GM12878 (cell line): ENCODE measurements at regions not wholly inside any gene's neighbourhood (a gene's known extent, or its start where the extent isn't known, plus 50 kb on each side); places are given as distances from the start of the nearest gene placed in this dataset.

Experiments
- ATAC-seq: fragments of 200-7000 bp; cut with Tn5 transposase; 3 replicates; pipeline ENCODE4 v1.9.1; 2020; ENCODE audit warnings: mild to moderate bottlenecking, moderate library complexity
- BruUV-seq: library from RNA; stranded (reverse); fragments of 400-500 nt; replicated peaks from 2 replicates; lab custom pipeline; 2021; lab: Mats Ljungman, UMichigan
- CTCF ChIA-PET: fragments of 300-600 bp; sonication (Branson Sonifier 250); formaldehyde crosslinking; extraction: SDS; loops from one replicate; lab custom pipeline; 2021; ENCODE audit warnings: inconsistent platforms; lab: Yijun Ruan, JAX
- POLR2A ChIA-PET: fragments of 350-600 bp; formaldehyde crosslinking; extraction: SDS; loops from one replicate; lab custom pipeline; 2021; ENCODE audit warnings: inconsistent platforms; lab: Charles Lee
- RAD21 ChIA-PET: fragments of 300-600 bp; sonication (Branson Sonifier 250); formaldehyde crosslinking; loops from one replicate; lab custom pipeline; 2023; ENCODE audit warnings: antibody characterized with exemption; ENCODE audit not compliant: unreplicated experiment; lab: Charles Lee
- SMC1A ChIA-PET: fragments of 300-600 bp; sonication (Branson Sonifier 250); formaldehyde crosslinking; loops from one replicate; lab custom pipeline; 2023; ENCODE audit not compliant: unreplicated experiment, uncharacterized antibody; lab: Charles Lee
- DNase-seq: peaks from one replicate; pipeline ENCODE4 v3.0.0-alpha.2; 2011; ENCODE audit warnings: low read depth, low spot score
- FAIRE-seq: peaks from 3 replicates; lab custom pipeline; 2011; peaks lifted over from hg19 to GRCh38; lab: Jason Lieb, UNC
- H2AFZ ChIP-seq: 2 replicates; pipeline ENCODE4 v1.6.0; 2011; ENCODE audit warnings: low read depth, low read length, control low read depth; ENCODE audit not compliant: control insufficient read depth
- H3K27ac ChIP-seq: 2 replicates; pipeline ENCODE4 v1.5.1; 2011; ENCODE audit warnings: control low read depth; ENCODE audit not compliant: control insufficient read depth, insufficient read depth
- H3K27me3 ChIP-seq, 2 experiments: replicated peaks in 1 of 2; 2 replicates each; pipeline versions ENCODE4 v1.6.0 to v1.6.1; 2011; ENCODE audit warnings: low read length in 1 of 2; ENCODE audit not compliant: control insufficient read depth in 2 of 2, insufficient read depth in 2 of 2
- H3K36me3 ChIP-seq, 2 experiments: 2 replicates each; pipeline ENCODE4 v1.5.1; 2011; ENCODE audit warnings: low read length in 1 of 2; ENCODE audit not compliant: control insufficient read depth in 2 of 2, insufficient read depth in 2 of 2
- H3K4me1 ChIP-seq: 2 replicates; pipeline ENCODE4 v1.6.1; 2011; ENCODE audit warnings: mild to moderate bottlenecking, low read length, moderate library complexity, mixed read lengths; ENCODE audit not compliant: control insufficient read depth, insufficient read depth
- H3K4me2 ChIP-seq: 2 replicates; pipeline ENCODE4 v1.6.0; 2011; ENCODE audit warnings: control low read depth; ENCODE audit not compliant: control insufficient read depth, insufficient read depth
- H3K4me3 ChIP-seq: fragments of 200-600 bp; sonication (generic); 2 replicates; pipeline ENCODE4 v1.5.1; 2016
- H3K79me2 ChIP-seq: 2 replicates; pipeline ENCODE4 v1.6.0; 2011; ENCODE audit warnings: low read length; ENCODE audit not compliant: control insufficient read depth, insufficient read depth
- H3K9ac ChIP-seq: 2 replicates; pipeline ENCODE4 v1.8.0; 2011; ENCODE audit warnings: low read length, control low read depth, mixed read lengths; ENCODE audit not compliant: control insufficient read depth, insufficient read depth
- H3K9me3 ChIP-seq: replicated peaks from 3 replicates; pipeline ENCODE4 v1.5.1; 2011; ENCODE audit warnings: mild to moderate bottlenecking, low read length; ENCODE audit not compliant: control insufficient read depth, insufficient read depth
- H4K20me1 ChIP-seq: 2 replicates; pipeline ENCODE4 v1.6.0; 2011; ENCODE audit not compliant: control insufficient read depth, insufficient read depth
- ASH2L ChIP-seq: fragments of 300-600, 200-600 bp; sonication (generic); IDR thresholded peaks from 2 replicates; pipeline ENCODE4 v1.6.1; 2017; ENCODE audit warnings: low read depth, mild to moderate bottlenecking, borderline replicate concordance
- CBX5 ChIP-seq: sonication (generic); IDR thresholded peaks from 2 replicates; pipeline ENCODE4 v1.6.1; 2016; ENCODE audit warnings: low read depth, moderate library complexity, mild to moderate bottlenecking, inconsistent platforms
- CHD1 ChIP-seq: IDR thresholded peaks from 2 replicates; pipeline ENCODE4 v1.6.1; 2012; ENCODE audit warnings: low read depth, low read length, improper control_type of control experiment
- CHD4 ChIP-seq: fragments of 200-600 bp; sonication (generic); IDR thresholded peaks from 2 replicates; pipeline ENCODE4 v1.6.1; 2016; ENCODE audit warnings: mild to moderate bottlenecking
- CUX1 ChIP-seq: IDR thresholded peaks from 2 replicates; pipeline ENCODE4 v1.6.1; 2012; ENCODE audit warnings: improper control_type of control experiment, low read depth, low read length; ENCODE audit not compliant: insufficient replicate concordance
- EGR1 ChIP-seq, 2 experiments: IDR thresholded peaks; 1 replicate in 1 of 2; 2 replicates in 1 of 2; pipeline ENCODE4 v1.6.1; 2011 to 2012; ENCODE audit warnings: low read depth in 2 of 2, low read length in 2 of 2, borderline replicate concordance in 1 of 2, mild to moderate bottlenecking in 1 of 2, moderate library complexity in 1 of 2
- FOXK2 ChIP-seq: fragments of 450-650 bp; IDR thresholded peaks from 2 replicates; pipeline ENCODE4 v1.6.1; 2017; ENCODE audit warnings: mild to moderate bottlenecking, moderate library complexity
- IKZF2 ChIP-seq, 2 experiments: fragments of 450-650 bp; IDR thresholded peaks; 2 replicates each; pipeline ENCODE4 v1.6.1; 2017; ENCODE audit warnings: mild to moderate bottlenecking in 2 of 2, moderate library complexity in 2 of 2
- IRF3 ChIP-seq: fragments of 450-650 bp; IDR thresholded peaks from 2 replicates; pipeline ENCODE4 v1.6.1; 2014; ENCODE audit warnings: mild to moderate bottlenecking
- MEF2A ChIP-seq: IDR thresholded peaks from 2 replicates; pipeline ENCODE4 v1.6.1; 2011; ENCODE audit warnings: low read depth, mild to moderate bottlenecking, low read length, moderate library complexity; ENCODE audit not compliant: insufficient read depth
- NFYA ChIP-seq: IDR thresholded peaks from 2 replicates; pipeline ENCODE4 v1.6.1; 2011; ENCODE audit warnings: low read depth, mild to moderate bottlenecking, low read length, improper control_type of control experiment, borderline replicate concordance
- RUNX3 ChIP-seq: IDR thresholded peaks from 2 replicates; pipeline ENCODE4 v1.6.1; 2012; ENCODE audit warnings: low read length, inconsistent platforms
- SIN3A ChIP-seq: IDR thresholded peaks from 2 replicates; pipeline ENCODE4 v1.6.1; 2012; ENCODE audit warnings: low read depth, low read length, improper control_type of control experiment
- SP1 ChIP-seq: IDR thresholded peaks from one replicate; pipeline ENCODE4 v1.6.1; 2011; ENCODE audit warnings: low read depth, low read length
- ZNF274 ChIP-seq: IDR thresholded peaks from one replicate; pipeline ENCODE4 v1.8.0; 2011; ENCODE audit not compliant: insufficient read length, insufficient read depth
- ZNF622 ChIP-seq: fragments of 450-650 bp; IDR thresholded peaks from 2 replicates; pipeline ENCODE4 v1.6.1; 2017; ENCODE audit warnings: mild to moderate bottlenecking, inconsistent platforms
- WGBS: methylation state at CpG from one replicate; pipeline ENCODE4 v1.1.6; 2016; ENCODE audit warnings: low lambda C conversion rate; ENCODE audit not compliant: insufficient replicate concordance, insufficient coverage; ENCODE audit errors: missing lambda C conversion rate; 5-methylcytosine and 5-hydroxymethylcytosine counted together
- in situ Hi-C: fragments of 300-500 bp; cut with MboI; formaldehyde crosslinking; loops from 9 replicates; pipeline ENCODE4 v1.14.3; 2018; ENCODE audit warnings: mixed read lengths
- intact Hi-C: fragments of 100-400 bp; cut with micrococcal nuclease; formaldehyde crosslinking; loops from one replicate; pipeline ENCODE4 v1.14.2; 2022; ENCODE audit not compliant: unreplicated experiment
- TF ChIP-seq, protein P1 (sequence below): fragments of 450-650 bp; IDR thresholded peaks from 2 replicates; pipeline ENCODE4 v1.6.1; 2017; ENCODE audit warnings: mild to moderate bottlenecking, moderate library complexity

GRCh38 chr16:5349101-5349500 lies 251.5 kb upstream of the EEF2KMT start:
- Histone ChIP-seq H3K4me3 (no peak overlapping the region), H3K4me1 (no peaks in the 10 kb centered on the region), H3K27me3 (no peaks in the 10 kb centered on the region), H4K20me1 (no peaks in the 10 kb centered on the region), H3K79me2 (no peaks in the 10 kb centered on the region), H3K27ac (no peak overlapping the region), H3K9me3 (no peaks in the 10 kb centered on the region), H3K9ac (no peak overlapping the region), H3K36me3 (no peaks in the 10 kb centered on the region), H2AFZ (no peak overlapping the region), H3K4me2 (no peak overlapping the region)
- intact Hi-C loops, result no loop called here
- DNase-seq (no peak), FAIRE-seq (no peak), ATAC-seq (no peak)
- 23% methylated on average over 8 of the region's 8 CpGs for WGBS
- SMC1A ChIA-PET, result no interaction called here
- POLR2A ChIA-PET, result no interaction called here
- CTCF ChIA-PET, result no interaction called here
- in situ Hi-C loops, result no loop called here
- no TSS peak for BruUV-seq
- RAD21 ChIA-PET, result no interaction called here
- no peak for TF ChIP-seq IRF3
- no peak for TF ChIP-seq NFYA
- no peak for TF ChIP-seq SP1
- TF ChIP-seq CUX1, result no peak
- TF ChIP-seq MEF2A, result no peak
- TF ChIP-seq, protein P1, sequence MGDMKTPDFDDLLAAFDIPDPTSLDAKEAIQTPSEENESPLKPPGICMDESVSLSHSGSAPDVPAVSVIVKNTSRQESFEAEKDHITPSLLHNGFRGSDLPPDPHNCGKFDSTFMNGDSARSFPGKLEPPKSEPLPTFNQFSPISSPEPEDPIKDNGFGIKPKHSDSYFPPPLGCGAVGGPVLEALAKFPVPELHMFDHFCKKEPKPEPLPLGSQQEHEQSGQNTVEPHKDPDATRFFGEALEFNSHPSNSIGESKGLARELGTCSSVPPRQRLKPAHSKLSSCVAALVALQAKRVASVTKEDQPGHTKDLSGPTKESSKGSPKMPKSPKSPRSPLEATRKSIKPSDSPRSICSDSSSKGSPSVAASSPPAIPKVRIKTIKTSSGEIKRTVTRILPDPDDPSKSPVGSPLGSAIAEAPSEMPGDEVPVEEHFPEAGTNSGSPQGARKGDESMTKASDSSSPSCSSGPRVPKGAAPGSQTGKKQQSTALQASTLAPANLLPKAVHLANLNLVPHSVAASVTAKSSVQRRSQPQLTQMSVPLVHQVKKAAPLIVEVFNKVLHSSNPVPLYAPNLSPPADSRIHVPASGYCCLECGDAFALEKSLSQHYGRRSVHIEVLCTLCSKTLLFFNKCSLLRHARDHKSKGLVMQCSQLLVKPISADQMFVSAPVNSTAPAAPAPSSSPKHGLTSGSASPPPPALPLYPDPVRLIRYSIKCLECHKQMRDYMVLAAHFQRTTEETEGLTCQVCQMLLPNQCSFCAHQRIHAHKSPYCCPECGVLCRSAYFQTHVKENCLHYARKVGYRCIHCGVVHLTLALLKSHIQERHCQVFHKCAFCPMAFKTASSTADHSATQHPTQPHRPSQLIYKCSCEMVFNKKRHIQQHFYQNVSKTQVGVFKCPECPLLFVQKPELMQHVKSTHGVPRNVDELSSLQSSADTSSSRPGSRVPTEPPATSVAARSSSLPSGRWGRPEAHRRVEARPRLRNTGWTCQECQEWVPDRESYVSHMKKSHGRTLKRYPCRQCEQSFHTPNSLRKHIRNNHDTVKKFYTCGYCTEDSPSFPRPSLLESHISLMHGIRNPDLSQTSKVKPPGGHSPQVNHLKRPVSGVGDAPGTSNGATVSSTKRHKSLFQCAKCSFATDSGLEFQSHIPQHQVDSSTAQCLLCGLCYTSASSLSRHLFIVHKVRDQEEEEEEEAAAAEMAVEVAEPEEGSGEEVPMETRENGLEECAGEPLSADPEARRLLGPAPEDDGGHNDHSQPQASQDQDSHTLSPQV, result no peak
- no peak for TF ChIP-seq RUNX3
- no peak for TF ChIP-seq ZNF622
- no peak for TF ChIP-seq EGR1 (IDR thresholded peaks at IDR 0.05; ENCODE audit: borderline replicate concordance in 1 of 2, low read depth in 2 of 2, low read length in 2 of 2)
- no peak for TF ChIP-seq CHD4
- no peak for TF ChIP-seq ASH2L
- no peak for TF ChIP-seq CBX5
- no peak for TF ChIP-seq IKZF2 (IDR thresholded peaks at IDR 0.05)
- TF ChIP-seq CHD1, result no peak
- no peak for TF ChIP-seq FOXK2
- no peak for TF ChIP-seq SIN3A
- TF ChIP-seq ZNF274, result no peak
